HEK293 (cell line): ENCODE measurements at regions not wholly inside any gene's neighbourhood (a gene's known extent, or its start where the extent isn't known, plus 50 kb on each side); places are given as distances from the start of the nearest gene placed in this dataset.

Source experiments
- CTCF ChIA-PET: fragments of 350-600 bp; formaldehyde crosslinking; extraction: SDS; loops from one replicate; lab custom pipeline; 2021; ENCODE audit warnings: antibody characterized with exemption; lab: Yijun Ruan, JAX
- POLR2A ChIA-PET: fragments of 300-600 bp; formaldehyde crosslinking; extraction: SDS; loops from one replicate; lab custom pipeline; 2020; ENCODE audit warnings: antibody characterized with exemption, inconsistent platforms; lab: Yijun Ruan, JAX
- H3K27ac ChIP-seq: fragments of 200-500 bp; sonication (Bioruptor generic); 2 replicates; pipeline ENCODE4 v1.5.1; 2014; ENCODE audit warnings: low read depth, low read length, control low read depth, inconsistent platforms; ENCODE audit errors: extremely low read depth
- H3K36me3 ChIP-seq, 2 experiments: fragments of 200-500 bp in 1 of 2; sonication (Bioruptor generic) in 1 of 2; 1 replicate in 1 of 2; 2 replicates in 1 of 2; pipeline ENCODE4 v1.5.1; 2014 to 2017; ENCODE audit warnings: inconsistent platforms in 2 of 2, low read length in 2 of 2; ENCODE audit not compliant: control insufficient read depth in 2 of 2, insufficient read depth in 1 of 2
- H3K4me1 ChIP-seq: fragments of 200-500 bp; sonication (Bioruptor generic); 2 replicates; pipeline ENCODE4 v1.5.1; 2014; ENCODE audit warnings: mild to moderate bottlenecking, low read length, inconsistent platforms; ENCODE audit not compliant: control insufficient read depth, insufficient read depth
- H3K4me3 ChIP-seq: 2 replicates; pipeline ENCODE4 v1.5.1; 2011; ENCODE audit warnings: low read depth, mild to moderate bottlenecking, control low read depth, low read length, moderate library complexity
- H3K9me3 ChIP-seq: fragments of 200-500 bp; sonication (Bioruptor generic); 2 replicates; pipeline ENCODE4 v1.5.1; 2014; ENCODE audit warnings: low read depth, low read length, inconsistent platforms; ENCODE audit not compliant: control insufficient read depth, insufficient read depth
- BCL6B ChIP-seq: fragments of 450-650 bp; formaldehyde crosslinking; IDR thresholded peaks from 2 replicates; pipeline ENCODE4 v1.5.1; 2017; ENCODE audit warnings: missing biosample characterization, missing genetic modification characterization
- ELK4 ChIP-seq: IDR thresholded peaks from 2 replicates; pipeline ENCODE4 v1.6.1; 2011; ENCODE audit warnings: mild to moderate bottlenecking, low read depth, low read length, borderline replicate concordance
- HIC1 ChIP-seq: fragments of 450-650 bp; formaldehyde crosslinking; IDR thresholded peaks from 2 replicates; pipeline ENCODE4 v1.5.1; 2016; ENCODE audit warnings: missing biosample characterization, missing genetic modification characterization
- HOXD13 ChIP-seq: sonication (generic); formaldehyde crosslinking; IDR thresholded peaks from 2 replicates; pipeline ENCODE4 v1.8.0; 2022; ENCODE audit warnings: missing genetic modification reagents, borderline replicate concordance
- SCRT1 ChIP-seq: fragments of 450-650 bp; formaldehyde crosslinking; IDR thresholded peaks from 2 replicates; pipeline ENCODE4 v1.5.1; 2016; ENCODE audit warnings: missing biosample characterization, missing genetic modification characterization, borderline replicate concordance
- ZBTB21 ChIP-seq: fragments of 450-650 bp; formaldehyde crosslinking; IDR thresholded peaks from 2 replicates; pipeline ENCODE4 v1.5.1; 2017; ENCODE audit warnings: missing biosample characterization, missing genetic modification characterization
- ZBTB48 ChIP-seq: fragments of 450-650 bp; formaldehyde crosslinking; IDR thresholded peaks from 2 replicates; pipeline ENCODE4 v1.5.1; 2016; ENCODE audit warnings: missing biosample characterization, missing genetic modification characterization
- ZBTB6 ChIP-seq: fragments of 450-650 bp; formaldehyde crosslinking; IDR thresholded peaks from 2 replicates; pipeline ENCODE4 v1.5.1; 2017; ENCODE audit warnings: missing biosample characterization, missing genetic modification characterization
- ZNF121 ChIP-seq: fragments of 450-650 bp; formaldehyde crosslinking; IDR thresholded peaks from 2 replicates; pipeline ENCODE4 v1.5.1; 2016; ENCODE audit warnings: missing biosample characterization, missing genetic modification characterization
- ZNF157 ChIP-seq: fragments of 450-650 bp; formaldehyde crosslinking; IDR thresholded peaks from 2 replicates; pipeline ENCODE4 v1.5.1; 2016; ENCODE audit warnings: missing biosample characterization, missing genetic modification characterization
- ZNF169 ChIP-seq: fragments of 450-650 bp; formaldehyde crosslinking; IDR thresholded peaks from 2 replicates; pipeline ENCODE4 v1.5.1; 2016; ENCODE audit warnings: missing biosample characterization, missing genetic modification characterization
- ZNF223 ChIP-seq: fragments of 450-650 bp; formaldehyde crosslinking; IDR thresholded peaks from 2 replicates; pipeline ENCODE4 v1.5.1; 2016; ENCODE audit warnings: missing biosample characterization, missing genetic modification characterization
- ZNF426 ChIP-seq: fragments of 450-650 bp; formaldehyde crosslinking; IDR thresholded peaks from 2 replicates; pipeline ENCODE4 v1.5.1; 2017; ENCODE audit warnings: missing biosample characterization, missing genetic modification characterization, mild to moderate bottlenecking, inconsistent platforms, moderate library complexity
- ZNF449 ChIP-seq: fragments of 450-650 bp; formaldehyde crosslinking; IDR thresholded peaks from 2 replicates; pipeline ENCODE4 v1.5.1; 2017; ENCODE audit warnings: missing biosample characterization, mild to moderate bottlenecking, missing genetic modification characterization, moderate library complexity
- ZNF48 ChIP-seq: fragments of 450-650 bp; formaldehyde crosslinking; IDR thresholded peaks from 2 replicates; pipeline ENCODE4 v1.5.1; 2016; ENCODE audit warnings: missing biosample characterization, missing genetic modification characterization
- ZNF501 ChIP-seq: fragments of 450-650 bp; formaldehyde crosslinking; IDR thresholded peaks from 2 replicates; pipeline ENCODE4 v1.5.1; 2016; ENCODE audit warnings: missing biosample characterization, missing genetic modification characterization
- ZNF514 ChIP-seq: fragments of 450-650 bp; formaldehyde crosslinking; IDR thresholded peaks from 2 replicates; pipeline ENCODE4 v1.5.1; 2016; ENCODE audit warnings: missing biosample characterization, missing genetic modification characterization
- ZNF529 ChIP-seq: fragments of 450-650 bp; formaldehyde crosslinking; IDR thresholded peaks from 2 replicates; pipeline ENCODE4 v1.5.1; 2017; ENCODE audit warnings: missing genetic modification characterization, missing biosample characterization; ENCODE audit not compliant: insufficient replicate concordance
- ZNF544 ChIP-seq: fragments of 450-650 bp; formaldehyde crosslinking; IDR thresholded peaks from 2 replicates; pipeline ENCODE4 v1.5.0; 2017; ENCODE audit warnings: missing biosample characterization, missing genetic modification characterization
- ZNF549 ChIP-seq: fragments of 450-650 bp; IDR thresholded peaks from 2 replicates; pipeline ENCODE4 v1.5.1; 2018; ENCODE audit warnings: missing biosample characterization, missing genetic modification characterization, mild to moderate bottlenecking, inconsistent platforms, moderate library complexity
- ZNF561 ChIP-seq: fragments of 450-650 bp; IDR thresholded peaks from 2 replicates; pipeline ENCODE4 v1.5.1; 2018; ENCODE audit warnings: missing biosample characterization, missing genetic modification characterization, borderline replicate concordance
- ZNF571 ChIP-seq: fragments of 450-650 bp; formaldehyde crosslinking; IDR thresholded peaks from 2 replicates; pipeline ENCODE4 v1.5.0; 2017; ENCODE audit warnings: missing biosample characterization, missing genetic modification characterization
- ZNF580 ChIP-seq: fragments of 450-650 bp; formaldehyde crosslinking; IDR thresholded peaks from 2 replicates; pipeline ENCODE4 v1.5.1; 2016; ENCODE audit warnings: missing biosample characterization, missing genetic modification characterization
- ZNF585B ChIP-seq: fragments of 450-650 bp; formaldehyde crosslinking; IDR thresholded peaks from 2 replicates; pipeline ENCODE4 v1.5.1; 2016; ENCODE audit warnings: missing biosample characterization, missing genetic modification characterization
- ZNF645 ChIP-seq: fragments of 450-650 bp; formaldehyde crosslinking; IDR thresholded peaks from 2 replicates; pipeline ENCODE4; 2016; ENCODE audit warnings: missing biosample characterization, missing genetic modification characterization
- ZNF777 ChIP-seq: fragments of 450-650 bp; formaldehyde crosslinking; IDR thresholded peaks from 2 replicates; pipeline ENCODE4 v1.5.1; 2017; ENCODE audit warnings: missing biosample characterization, missing genetic modification characterization, borderline replicate concordance

GRCh38 chr4:31108762-31109161, 388.6 kb downstream of the PCDH7 start:
- no peaks in the 10 kb centered on the region for H3K36me3 ChIP-seq
- TF ChIP-seq ZNF549 = no peak
- no peak for TF ChIP-seq BCL6B (tag by site-specific recombination)
- no peak for TF ChIP-seq ZNF501 (tag by site-specific recombination)
- no peak for TF ChIP-seq ZNF777
- no peak for TF ChIP-seq HIC1
- TF ChIP-seq SCRT1 (tag by site-specific recombination) = no peak
- no peak for TF ChIP-seq ZBTB21 (tag by site-specific recombination)
- no peak for TF ChIP-seq ZNF585B
- no peak for TF ChIP-seq ZNF571
- no peak for TF ChIP-seq ZNF169 (tag by site-specific recombination)
- TF ChIP-seq HOXD13 (CRISPR knock-in tag) = no peak
- no peak for TF ChIP-seq ZBTB6
- no peak for TF ChIP-seq ZNF223 (tag by site-specific recombination)
- TF ChIP-seq ZNF157 = no peak
- TF ChIP-seq ZNF121 = no peak
- TF ChIP-seq ELK4 = no peak
- no peak for TF ChIP-seq ZBTB48 (tag by site-specific recombination)
- no peak for TF ChIP-seq ZNF580 (tag by site-specific recombination)
- no peak for TF ChIP-seq ZNF544 (tag by site-specific recombination)
- no peak for TF ChIP-seq ZNF426 (tag by site-specific recombination)
- TF ChIP-seq, all 188 proteins: peak for 0
- Histone ChIP-seq H3K4me1 (peaks cover 2% of the 10 kb centered on the region; the same call in 1 of the 2 replicates), H3K9me3 (no peaks in the 10 kb centered on the region), H3K27ac (no peak overlapping the region), H3K4me3 (no peak overlapping the region)
- POLR2A ChIA-PET = no interaction called here
- CTCF ChIA-PET = no interaction called here

- POLR2A ChIA-PET = no interaction called here
- H3K27ac ChIP-seq = no peak overlapping the region
- H3K4me1 ChIP-seq = no peaks in the 10 kb centered on the region
- H3K4me3 ChIP-seq = no peak overlapping the region
- H3K9me3 ChIP-seq = no peaks in the 10 kb centered on the region
- CTCF ChIA-PET = interaction anchor here (0.7 kb wide), 1 partner anchor 339 kb away, joined by 4 read pairs; no protein-coding TSS in a partner anchor
- H3K36me3 ChIP-seq = no peaks in the 10 kb centered on the region
- no peak for TF ChIP-seq ZNF529 (tag by site-specific recombination)
- TF ChIP-seq ZNF449 = no peak
- no peak for TF ChIP-seq ZNF48 (tag by site-specific recombination)
- no peak for TF ChIP-seq ZNF514 (tag by site-specific recombination)
- TF ChIP-seq ZNF561 (tag by site-specific recombination) = no peak
- no peak for TF ChIP-seq ZNF645 (tag by site-specific recombination)
Observed at GRCh38 chr4:31111790-31112189, 391.6 kb downstream of the PCDH7 start.
